Epithelial cell of proximal tubule (primary cell): ENCODE measurements at regions not wholly inside any gene's neighbourhood (a gene's known extent, or its start where the extent isn't known, plus 50 kb on each side); places are given as distances from the start of the nearest gene placed in this dataset.
"Not testable (repeated sequence)": the region's sequence is repeated elsewhere in the genome, so short reads cannot be mapped to it uniquely, and the experiment has no call there.

ENCODE experiments used
- DNase-seq: peaks from one replicate; pipeline ENCODE4 v3.0.0-alpha.2; 2011; ENCODE audit warnings: low read depth
- H3K4me3 ChIP-seq: 2 replicates; pipeline ENCODE4 v1.5.1; 2011; ENCODE audit warnings: low read depth, mild to moderate bottlenecking, low read length
- TF ChIP-seq, protein P1 (sequence below): conservative IDR thresholded peaks from 2 replicates; pipeline ENCODE4 v1.5.1; 2012; ENCODE audit warnings: low read depth, mild to moderate bottlenecking, low read length

DNA sequence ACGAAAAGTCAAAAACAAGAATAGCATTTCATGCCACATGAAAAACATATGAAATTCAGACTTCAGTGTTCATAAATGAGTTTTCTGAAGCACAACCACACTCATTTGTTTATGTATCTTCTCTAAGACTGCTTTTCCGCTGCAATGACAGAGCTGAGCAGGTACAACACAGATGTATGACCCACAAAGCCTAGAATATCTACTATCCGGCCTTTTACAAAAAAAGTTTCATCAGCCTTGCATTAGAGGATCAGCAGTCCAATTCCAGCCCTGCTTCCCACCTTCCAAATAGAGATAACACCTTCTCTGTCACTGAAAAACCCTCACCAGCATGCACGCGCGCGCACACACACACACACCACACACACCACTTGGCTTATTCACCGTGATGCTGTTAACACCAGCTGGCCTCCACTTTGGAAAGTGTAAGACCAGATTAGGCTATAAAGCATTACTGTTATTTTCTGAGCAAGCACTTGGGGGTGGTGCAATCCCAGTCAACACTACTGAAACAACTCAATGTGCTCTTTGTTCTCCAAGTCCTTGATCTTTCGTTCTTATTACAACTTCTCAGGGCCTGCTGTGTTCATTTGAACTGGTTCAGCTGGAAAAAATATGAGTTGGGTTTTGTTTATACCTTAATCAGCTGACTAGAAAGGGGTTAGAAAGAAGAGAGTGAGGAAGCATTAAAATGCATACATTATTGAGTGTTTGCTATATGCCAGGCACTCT lies 90.0 kb downstream of the GLUL start:
- H3K4me3 ChIP-seq: no peak overlapping the region
- DNase-seq: no peak
- TF ChIP-seq, protein P1, sequence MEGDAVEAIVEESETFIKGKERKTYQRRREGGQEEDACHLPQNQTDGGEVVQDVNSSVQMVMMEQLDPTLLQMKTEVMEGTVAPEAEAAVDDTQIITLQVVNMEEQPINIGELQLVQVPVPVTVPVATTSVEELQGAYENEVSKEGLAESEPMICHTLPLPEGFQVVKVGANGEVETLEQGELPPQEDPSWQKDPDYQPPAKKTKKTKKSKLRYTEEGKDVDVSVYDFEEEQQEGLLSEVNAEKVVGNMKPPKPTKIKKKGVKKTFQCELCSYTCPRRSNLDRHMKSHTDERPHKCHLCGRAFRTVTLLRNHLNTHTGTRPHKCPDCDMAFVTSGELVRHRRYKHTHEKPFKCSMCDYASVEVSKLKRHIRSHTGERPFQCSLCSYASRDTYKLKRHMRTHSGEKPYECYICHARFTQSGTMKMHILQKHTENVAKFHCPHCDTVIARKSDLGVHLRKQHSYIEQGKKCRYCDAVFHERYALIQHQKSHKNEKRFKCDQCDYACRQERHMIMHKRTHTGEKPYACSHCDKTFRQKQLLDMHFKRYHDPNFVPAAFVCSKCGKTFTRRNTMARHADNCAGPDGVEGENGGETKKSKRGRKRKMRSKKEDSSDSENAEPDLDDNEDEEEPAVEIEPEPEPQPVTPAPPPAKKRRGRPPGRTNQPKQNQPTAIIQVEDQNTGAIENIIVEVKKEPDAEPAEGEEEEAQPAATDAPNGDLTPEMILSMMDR: peak; percentile 16

DNA sequence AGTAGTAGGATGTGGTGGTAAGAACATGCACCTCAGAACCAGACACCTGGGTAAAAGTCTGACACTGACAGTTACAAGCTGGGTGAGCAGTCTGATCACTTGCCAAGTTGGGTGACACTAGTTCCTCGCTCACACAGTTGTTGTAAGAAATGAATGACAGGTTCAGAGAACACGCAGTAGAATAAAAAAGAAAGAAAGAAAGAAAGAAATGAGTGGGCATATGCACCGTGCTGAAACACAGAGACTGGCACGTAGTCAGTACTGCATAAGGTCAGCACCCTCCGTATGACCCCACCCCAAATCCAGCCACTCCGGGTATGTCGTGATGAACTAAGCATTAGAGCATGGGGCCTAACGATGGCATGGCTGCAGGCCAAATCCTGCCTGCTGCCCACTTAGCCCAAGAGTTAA lies 90.6 kb downstream of the GLUL start:
- H3K4me3 ChIP-seq: no peak overlapping the region
- DNase-seq: no peak
- TF ChIP-seq, protein P1: no peak

DNA sequence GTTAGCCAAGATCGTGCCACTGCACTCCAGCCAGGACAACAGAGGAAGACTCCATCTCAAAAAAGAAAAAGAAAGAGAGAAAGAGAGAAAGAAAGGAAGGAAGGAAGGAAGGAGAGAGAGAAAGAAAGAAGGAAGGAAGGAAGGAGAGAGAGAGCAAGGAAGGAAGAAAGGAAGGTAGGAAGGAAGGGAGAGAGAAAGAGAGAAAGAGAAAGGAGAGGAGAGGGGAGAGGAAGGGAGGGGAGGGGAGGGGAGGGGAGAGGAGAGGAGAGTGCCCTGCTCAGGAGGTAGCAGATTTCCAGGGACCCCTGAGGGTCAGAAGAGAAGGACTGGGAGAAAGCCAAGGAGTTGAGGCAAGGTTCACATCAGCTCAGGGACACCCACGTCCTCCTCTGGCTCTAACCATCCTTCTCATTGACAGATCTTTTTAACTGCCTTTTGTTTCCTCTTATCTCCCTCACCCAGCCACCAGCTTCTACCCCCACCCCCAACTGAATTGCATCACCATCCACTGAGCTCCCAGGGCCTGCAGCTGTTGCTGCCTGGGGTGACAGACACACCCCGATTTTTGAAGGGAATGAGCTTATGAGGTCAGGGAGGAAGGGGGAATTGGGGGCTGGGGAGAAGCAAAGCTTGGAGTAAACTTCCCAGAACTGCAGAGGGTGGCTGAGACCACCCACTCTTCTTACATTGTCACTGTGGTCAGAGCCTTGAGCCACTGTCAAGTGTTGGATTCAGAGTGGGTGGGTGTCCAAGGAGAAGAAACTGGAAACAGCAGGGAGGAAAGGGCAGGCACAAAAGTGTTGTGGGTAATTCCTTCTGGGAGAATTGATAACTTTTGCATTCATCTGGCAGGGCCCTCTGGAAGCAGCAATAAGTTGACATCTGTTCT lies 91.6 kb downstream of the GLUL start:
- TF ChIP-seq, protein P1: no peak
- H3K4me3 ChIP-seq: no peak overlapping the region
- DNase-seq: no peak

DNA sequence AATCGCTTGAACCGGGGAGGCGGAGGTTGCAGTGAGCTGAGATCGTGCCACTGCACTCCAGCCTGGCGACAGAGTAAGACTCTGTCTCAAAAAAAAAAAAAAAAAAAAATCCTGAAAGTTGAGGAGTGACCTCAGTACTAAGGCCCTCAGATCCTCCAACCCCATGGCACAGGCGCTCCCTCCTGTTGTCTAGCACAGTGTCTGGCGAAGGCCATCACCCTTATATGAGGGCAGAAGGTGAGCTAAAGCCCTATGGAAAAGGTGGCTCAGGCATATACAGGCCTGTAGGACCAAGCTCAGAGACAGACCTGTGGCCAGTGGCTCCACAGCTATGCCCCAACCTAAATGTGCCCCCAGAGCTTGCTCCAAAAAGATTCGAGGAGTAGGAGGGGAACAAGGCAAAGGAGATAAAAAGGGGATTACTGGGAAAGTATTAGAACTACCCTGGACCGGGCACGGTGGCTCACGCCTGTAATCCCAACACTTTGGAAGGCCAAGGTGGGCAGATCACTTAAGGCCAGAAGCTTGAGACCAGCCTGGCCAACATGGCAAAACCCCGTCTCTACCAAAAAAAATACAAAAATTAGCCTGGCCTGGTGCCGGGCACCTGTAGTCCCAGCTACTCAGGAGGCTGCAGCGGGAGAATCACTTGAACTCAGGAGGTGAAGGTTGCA lies 92.4 kb downstream of the GLUL start:
- not testable (repeated sequence) for DNase-seq, H3K4me3 ChIP-seq

DNA sequence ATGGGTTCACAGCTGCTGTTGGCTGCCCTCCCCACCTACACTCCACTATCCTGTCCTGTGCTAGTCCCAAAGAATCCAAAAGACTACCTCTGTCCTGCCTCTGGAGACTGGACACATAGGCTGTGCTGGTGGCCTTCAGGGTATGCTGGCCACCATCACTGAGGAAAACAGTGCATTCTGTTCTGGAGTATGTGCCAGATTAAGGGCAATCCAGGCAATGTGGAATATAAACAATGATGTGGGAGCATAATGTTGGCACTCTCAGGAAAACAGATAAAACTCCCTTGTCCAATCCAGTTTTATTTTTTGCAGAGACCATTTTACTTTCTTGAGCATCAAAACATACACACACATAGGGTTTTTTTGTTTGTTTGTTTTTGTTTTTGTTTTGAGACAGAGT lies 94.3 kb downstream of the GLUL start:
- no peak overlapping the region for H3K4me3 ChIP-seq
- TF ChIP-seq, protein P1: no peak
- no peak for DNase-seq

DNA sequence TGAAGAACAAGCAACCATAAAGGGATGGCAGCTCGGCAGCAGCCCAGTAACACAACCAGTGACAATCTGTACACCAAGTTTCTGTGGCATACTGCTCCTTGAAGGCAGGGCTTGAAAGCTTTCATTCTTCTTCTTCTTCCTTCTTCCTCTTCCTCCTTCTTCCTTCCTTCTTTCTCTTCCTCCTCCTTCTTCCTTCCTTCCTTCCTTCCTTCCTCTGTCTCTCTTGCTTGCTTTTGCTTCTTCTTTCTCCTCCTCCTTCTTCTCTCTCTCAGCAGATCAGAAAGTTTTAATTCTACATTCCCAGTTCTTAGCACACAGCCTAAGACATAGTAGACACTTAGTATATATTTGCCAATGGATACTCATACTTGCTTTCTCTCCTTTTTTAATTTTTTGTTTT lies 95.9 kb downstream of the GLUL start:
- TF ChIP-seq, protein P1: no peak
- no peak for DNase-seq
- H3K4me3 ChIP-seq: no peak overlapping the region

DNA sequence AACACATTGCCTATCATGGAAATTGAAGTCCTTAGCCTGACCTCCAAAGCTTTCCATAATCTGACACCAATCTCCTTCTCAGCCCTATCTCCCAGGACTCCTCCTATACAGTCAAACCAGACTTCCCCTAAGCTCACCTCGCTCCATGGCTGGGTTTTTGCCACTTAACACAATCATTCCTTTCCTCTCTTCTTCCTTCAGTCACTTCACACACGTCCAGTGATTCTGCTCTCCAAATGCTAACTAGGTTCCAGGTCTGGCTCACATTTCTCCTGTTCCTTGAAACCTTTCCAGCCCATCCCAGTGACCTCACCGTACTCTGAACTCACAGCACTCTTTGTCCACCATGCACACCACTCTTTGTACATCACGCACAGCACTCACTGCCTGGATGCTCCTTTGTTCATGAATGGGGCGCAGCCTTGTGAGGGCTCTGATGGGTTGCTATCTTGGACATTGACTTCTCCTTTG lies 98.4 kb downstream of the GLUL start:
- TF ChIP-seq, protein P1: no peak
- no peak overlapping the region for H3K4me3 ChIP-seq
- no peak for DNase-seq
